GM12878 (cell line): ENCODE measurements at regions not wholly inside any gene's neighbourhood (a gene's known extent, or its start where the extent isn't known, plus 50 kb on each side); places are given as distances from the start of the nearest gene placed in this dataset.

Experiments
- ATAC-seq: fragments of 200-7000 bp; cut with Tn5 transposase; 3 replicates; pipeline ENCODE4 v1.9.1; 2020; ENCODE audit warnings: mild to moderate bottlenecking, moderate library complexity
- BruUV-seq: library from RNA; stranded (reverse); fragments of 400-500 nt; replicated peaks from 2 replicates; lab custom pipeline; 2021; lab: Mats Ljungman, UMichigan
- CTCF ChIA-PET: fragments of 300-600 bp; sonication (Branson Sonifier 250); formaldehyde crosslinking; extraction: SDS; loops from one replicate; lab custom pipeline; 2021; ENCODE audit warnings: inconsistent platforms; lab: Yijun Ruan, JAX
- POLR2A ChIA-PET: fragments of 350-600 bp; formaldehyde crosslinking; extraction: SDS; loops from one replicate; lab custom pipeline; 2021; ENCODE audit warnings: inconsistent platforms; lab: Charles Lee
- RAD21 ChIA-PET: fragments of 300-600 bp; sonication (Branson Sonifier 250); formaldehyde crosslinking; loops from one replicate; lab custom pipeline; 2023; ENCODE audit warnings: antibody characterized with exemption; ENCODE audit not compliant: unreplicated experiment; lab: Charles Lee
- SMC1A ChIA-PET: fragments of 300-600 bp; sonication (Branson Sonifier 250); formaldehyde crosslinking; loops from one replicate; lab custom pipeline; 2023; ENCODE audit not compliant: unreplicated experiment, uncharacterized antibody; lab: Charles Lee
- DNase-seq: peaks from one replicate; pipeline ENCODE4 v3.0.0-alpha.2; 2011; ENCODE audit warnings: low read depth, low spot score
- FAIRE-seq: peaks from 3 replicates; lab custom pipeline; 2011; peaks lifted over from hg19 to GRCh38; lab: Jason Lieb, UNC
- H2AFZ ChIP-seq: 2 replicates; pipeline ENCODE4 v1.6.0; 2011; ENCODE audit warnings: low read depth, low read length, control low read depth; ENCODE audit not compliant: control insufficient read depth
- H3K27ac ChIP-seq: 2 replicates; pipeline ENCODE4 v1.5.1; 2011; ENCODE audit warnings: control low read depth; ENCODE audit not compliant: control insufficient read depth, insufficient read depth
- H3K27me3 ChIP-seq, 2 experiments: replicated peaks in 1 of 2; 2 replicates each; pipeline versions ENCODE4 v1.6.0 to v1.6.1; 2011; ENCODE audit warnings: low read length in 1 of 2; ENCODE audit not compliant: control insufficient read depth in 2 of 2, insufficient read depth in 2 of 2
- H3K36me3 ChIP-seq, 2 experiments: 2 replicates each; pipeline ENCODE4 v1.5.1; 2011; ENCODE audit warnings: low read length in 1 of 2; ENCODE audit not compliant: control insufficient read depth in 2 of 2, insufficient read depth in 2 of 2
- H3K4me1 ChIP-seq: 2 replicates; pipeline ENCODE4 v1.6.1; 2011; ENCODE audit warnings: mild to moderate bottlenecking, low read length, moderate library complexity, mixed read lengths; ENCODE audit not compliant: control insufficient read depth, insufficient read depth
- H3K4me2 ChIP-seq: 2 replicates; pipeline ENCODE4 v1.6.0; 2011; ENCODE audit warnings: control low read depth; ENCODE audit not compliant: control insufficient read depth, insufficient read depth
- H3K4me3 ChIP-seq: fragments of 200-600 bp; sonication (generic); 2 replicates; pipeline ENCODE4 v1.5.1; 2016
- H3K79me2 ChIP-seq: 2 replicates; pipeline ENCODE4 v1.6.0; 2011; ENCODE audit warnings: low read length; ENCODE audit not compliant: control insufficient read depth, insufficient read depth
- H3K9ac ChIP-seq: 2 replicates; pipeline ENCODE4 v1.8.0; 2011; ENCODE audit warnings: low read length, control low read depth, mixed read lengths; ENCODE audit not compliant: control insufficient read depth, insufficient read depth
- H3K9me3 ChIP-seq: replicated peaks from 3 replicates; pipeline ENCODE4 v1.5.1; 2011; ENCODE audit warnings: mild to moderate bottlenecking, low read length; ENCODE audit not compliant: control insufficient read depth, insufficient read depth
- H4K20me1 ChIP-seq: 2 replicates; pipeline ENCODE4 v1.6.0; 2011; ENCODE audit not compliant: control insufficient read depth, insufficient read depth
- GABPA ChIP-seq: IDR thresholded peaks from 2 replicates; pipeline ENCODE4 v1.6.1; 2014; ENCODE audit warnings: antibody characterized with exemption, low read depth, mild to moderate bottlenecking, inconsistent platforms
- LARP7 ChIP-seq: fragments of 450-650 bp; IDR thresholded peaks from 2 replicates; pipeline ENCODE4 v1.6.1; 2017; ENCODE audit warnings: mild to moderate bottlenecking
- NFYB ChIP-seq: IDR thresholded peaks from 2 replicates; pipeline ENCODE4 v1.6.1; 2011; ENCODE audit warnings: low read depth, mild to moderate bottlenecking, low read length, improper control_type of control experiment, moderate library complexity; ENCODE audit not compliant: insufficient read depth
- PAX5 ChIP-seq: IDR thresholded peaks from 2 replicates; pipeline ENCODE4 v1.6.1; 2011; ENCODE audit warnings: low read depth, low read length, borderline replicate concordance
- PAX8 ChIP-seq: fragments of 450-650 bp; IDR thresholded peaks from 2 replicates; pipeline ENCODE4 v1.6.1; 2017; ENCODE audit warnings: mild to moderate bottlenecking, moderate library complexity
- POLR2A ChIP-seq: IDR thresholded peaks from 2 replicates; pipeline ENCODE4 v1.6.1; 2011; ENCODE audit warnings: low read depth, mild to moderate bottlenecking, low read length
- SREBF2 ChIP-seq: IDR thresholded peaks from 2 replicates; pipeline ENCODE4 v1.6.1; 2012; ENCODE audit warnings: mild to moderate bottlenecking, low read length
- ZSCAN29 ChIP-seq: fragments of 450-650 bp; IDR thresholded peaks from 2 replicates; pipeline ENCODE4 v1.6.1; 2017; ENCODE audit warnings: mild to moderate bottlenecking, moderate library complexity
- WGBS: methylation state at CpG from one replicate; pipeline ENCODE4 v1.1.6; 2016; ENCODE audit warnings: low lambda C conversion rate; ENCODE audit not compliant: insufficient replicate concordance, insufficient coverage; ENCODE audit errors: missing lambda C conversion rate; 5-methylcytosine and 5-hydroxymethylcytosine counted together
- in situ Hi-C: fragments of 300-500 bp; cut with MboI; formaldehyde crosslinking; loops from 9 replicates; pipeline ENCODE4 v1.14.3; 2018; ENCODE audit warnings: mixed read lengths
- intact Hi-C: fragments of 100-400 bp; cut with micrococcal nuclease; formaldehyde crosslinking; loops from one replicate; pipeline ENCODE4 v1.14.2; 2022; ENCODE audit not compliant: unreplicated experiment
- TF ChIP-seq, protein P1 (sequence below): fragments of 450-650 bp; IDR thresholded peaks from 2 replicates; pipeline ENCODE4 v1.6.1; 2016; ENCODE audit warnings: mild to moderate bottlenecking, moderate library complexity, borderline replicate concordance
- TF ChIP-seq, protein P2 (sequence below): fragments of 450-650 bp; formaldehyde crosslinking; IDR thresholded peaks from 2 replicates; pipeline ENCODE4 v1.4.0; 2020; ENCODE audit warnings: mild to moderate bottlenecking, moderate library complexity

DNA sequence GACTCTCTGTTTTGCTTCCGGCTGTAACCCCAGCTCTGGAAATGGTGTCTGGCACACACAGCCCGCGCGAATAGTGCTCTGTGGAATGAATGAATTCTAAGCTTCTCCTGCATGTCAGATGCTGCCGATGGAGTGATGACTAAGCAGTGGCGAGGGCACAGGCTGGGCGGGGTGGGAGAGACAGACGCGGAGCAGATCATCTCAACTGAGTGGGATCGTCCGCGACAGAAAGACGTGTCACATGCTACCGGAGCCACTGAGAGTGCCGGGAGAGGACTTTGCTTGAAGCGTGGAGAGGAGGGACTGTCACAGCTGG is 334.5 kb downstream of the CTTN start (continued):
- TF ChIP-seq, protein P1, sequence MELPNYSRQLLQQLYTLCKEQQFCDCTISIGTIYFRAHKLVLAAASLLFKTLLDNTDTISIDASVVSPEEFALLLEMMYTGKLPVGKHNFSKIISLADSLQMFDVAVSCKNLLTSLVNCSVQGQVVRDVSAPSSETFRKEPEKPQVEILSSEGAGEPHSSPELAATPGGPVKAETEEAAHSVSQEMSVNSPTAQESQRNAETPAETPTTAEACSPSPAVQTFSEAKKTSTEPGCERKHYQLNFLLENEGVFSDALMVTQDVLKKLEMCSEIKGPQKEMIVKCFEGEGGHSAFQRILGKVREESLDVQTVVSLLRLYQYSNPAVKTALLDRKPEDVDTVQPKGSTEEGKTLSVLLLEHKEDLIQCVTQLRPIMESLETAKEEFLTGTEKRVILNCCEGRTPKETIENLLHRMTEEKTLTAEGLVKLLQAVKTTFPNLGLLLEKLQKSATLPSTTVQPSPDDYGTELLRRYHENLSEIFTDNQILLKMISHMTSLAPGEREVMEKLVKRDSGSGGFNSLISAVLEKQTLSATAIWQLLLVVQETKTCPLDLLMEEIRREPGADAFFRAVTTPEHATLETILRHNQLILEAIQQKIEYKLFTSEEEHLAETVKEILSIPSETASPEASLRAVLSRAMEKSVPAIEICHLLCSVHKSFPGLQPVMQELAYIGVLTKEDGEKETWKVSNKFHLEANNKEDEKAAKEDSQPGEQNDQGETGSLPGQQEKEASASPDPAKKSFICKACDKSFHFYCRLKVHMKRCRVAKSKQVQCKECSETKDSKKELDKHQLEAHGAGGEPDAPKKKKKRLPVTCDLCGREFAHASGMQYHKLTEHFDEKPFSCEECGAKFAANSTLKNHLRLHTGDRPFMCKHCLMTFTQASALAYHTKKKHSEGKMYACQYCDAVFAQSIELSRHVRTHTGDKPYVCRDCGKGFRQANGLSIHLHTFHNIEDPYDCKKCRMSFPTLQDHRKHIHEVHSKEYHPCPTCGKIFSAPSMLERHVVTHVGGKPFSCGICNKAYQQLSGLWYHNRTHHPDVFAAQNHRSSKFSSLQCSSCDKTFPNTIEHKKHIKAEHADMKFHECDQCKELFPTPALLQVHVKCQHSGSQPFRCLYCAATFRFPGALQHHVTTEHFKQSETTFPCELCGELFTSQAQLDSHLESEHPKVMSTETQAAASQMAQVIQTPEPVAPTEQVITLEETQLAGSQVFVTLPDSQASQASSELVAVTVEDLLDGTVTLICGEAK: no peak
- TF ChIP-seq SREBF2: no peak

DNA sequence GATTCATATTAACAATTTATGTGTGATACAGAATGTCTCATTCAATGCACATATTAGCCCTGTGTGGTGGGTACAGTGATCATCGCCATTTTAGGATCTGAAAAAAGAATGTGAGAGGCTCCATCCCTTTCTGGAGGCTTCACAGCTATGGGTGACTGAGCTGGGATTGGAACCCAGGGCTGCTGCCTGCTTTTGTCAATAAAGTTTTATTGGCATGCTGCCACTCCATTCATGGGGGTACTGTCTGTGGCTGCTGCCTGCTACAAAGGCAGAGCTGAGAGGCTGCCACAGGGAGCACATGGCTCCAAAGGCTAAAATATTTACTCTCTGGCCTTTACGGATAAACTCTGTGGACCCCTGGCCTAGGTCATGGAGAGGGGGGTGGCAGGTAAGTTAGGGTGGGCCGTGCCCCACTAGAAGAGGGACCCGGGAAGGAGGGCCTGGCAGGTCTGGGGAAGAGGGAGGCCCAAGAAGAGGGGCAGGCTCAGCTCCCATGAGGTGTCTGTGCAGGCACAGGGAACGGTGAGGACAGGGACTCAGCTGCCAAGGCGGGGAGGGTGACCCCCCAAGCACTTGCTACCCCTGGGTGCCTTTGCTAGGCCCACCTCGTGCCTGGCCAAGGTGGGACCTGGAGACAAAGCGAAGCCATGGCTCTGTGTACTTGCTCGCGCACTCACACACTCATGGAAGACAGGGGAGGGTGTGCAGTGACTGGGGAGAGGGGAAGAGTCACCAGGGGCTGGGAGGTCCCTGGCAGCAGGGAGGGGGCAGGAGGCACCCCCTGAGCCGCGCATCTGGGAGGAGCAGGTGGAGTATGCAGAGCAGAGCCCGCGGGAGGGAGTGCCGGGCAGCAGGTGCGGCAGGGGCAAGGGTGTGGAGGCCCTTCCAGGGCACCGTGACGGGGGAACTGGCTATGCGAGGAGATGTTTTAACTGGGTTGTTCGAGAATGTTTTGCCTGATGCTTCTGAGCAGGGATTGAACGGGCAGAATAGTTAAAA is 335.3 kb downstream of the CTTN start:
- Histone ChIP-seq H3K4me1 (no peaks in the 10 kb centered on the region), H3K4me3 (no peak overlapping the region), H3K79me2 (no peaks in the 10 kb centered on the region), H3K9me3 (no peaks in the 10 kb centered on the region; the same call in 2 of the 3 replicates), H3K4me2 (no peak overlapping the region), H3K27ac (no peak overlapping the region), H3K9ac (no peak overlapping the region), H3K36me3 (no peaks in the 10 kb centered on the region), H3K27me3 (no peaks in the 10 kb centered on the region; a peak in 1 of 4 replicates), H2AFZ (no peak overlapping the region), H4K20me1 (no peaks in the 10 kb centered on the region)
- ChIA-PET SMC1A (no interaction called here), RAD21 (no interaction called here), POLR2A (no interaction called here), CTCF (no interaction called here)
- in situ Hi-C loops: no loop called here
- intact Hi-C loops: no loop called here
- FAIRE-seq: no peak
- no TSS peak for BruUV-seq
- ATAC-seq: no peak
- no peak for DNase-seq
- 45% methylated on average over 21 of the region's 21 CpGs for WGBS
- TF ChIP-seq, protein P2, sequence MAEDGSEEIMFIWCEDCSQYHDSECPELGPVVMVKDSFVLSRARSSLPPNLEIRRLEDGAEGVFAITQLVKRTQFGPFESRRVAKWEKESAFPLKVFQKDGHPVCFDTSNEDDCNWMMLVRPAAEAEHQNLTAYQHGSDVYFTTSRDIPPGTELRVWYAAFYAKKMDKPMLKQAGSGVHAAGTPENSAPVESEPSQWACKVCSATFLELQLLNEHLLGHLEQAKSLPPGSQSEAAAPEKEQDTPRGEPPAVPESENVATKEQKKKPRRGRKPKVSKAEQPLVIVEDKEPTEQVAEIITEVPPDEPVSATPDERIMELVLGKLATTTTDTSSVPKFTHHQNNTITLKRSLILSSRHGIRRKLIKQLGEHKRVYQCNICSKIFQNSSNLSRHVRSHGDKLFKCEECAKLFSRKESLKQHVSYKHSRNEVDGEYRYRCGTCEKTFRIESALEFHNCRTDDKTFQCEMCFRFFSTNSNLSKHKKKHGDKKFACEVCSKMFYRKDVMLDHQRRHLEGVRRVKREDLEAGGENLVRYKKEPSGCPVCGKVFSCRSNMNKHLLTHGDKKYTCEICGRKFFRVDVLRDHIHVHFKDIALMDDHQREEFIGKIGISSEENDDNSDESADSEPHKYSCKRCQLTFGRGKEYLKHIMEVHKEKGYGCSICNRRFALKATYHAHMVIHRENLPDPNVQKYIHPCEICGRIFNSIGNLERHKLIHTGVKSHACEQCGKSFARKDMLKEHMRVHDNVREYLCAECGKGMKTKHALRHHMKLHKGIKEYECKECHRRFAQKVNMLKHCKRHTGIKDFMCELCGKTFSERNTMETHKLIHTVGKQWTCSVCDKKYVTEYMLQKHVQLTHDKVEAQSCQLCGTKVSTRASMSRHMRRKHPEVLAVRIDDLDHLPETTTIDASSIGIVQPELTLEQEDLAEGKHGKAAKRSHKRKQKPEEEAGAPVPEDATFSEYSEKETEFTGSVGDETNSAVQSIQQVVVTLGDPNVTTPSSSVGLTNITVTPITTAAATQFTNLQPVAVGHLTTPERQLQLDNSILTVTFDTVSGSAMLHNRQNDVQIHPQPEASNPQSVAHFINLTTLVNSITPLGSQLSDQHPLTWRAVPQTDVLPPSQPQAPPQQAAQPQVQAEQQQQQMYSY: no peak
- TF ChIP-seq LARP7 (no peak), ZSCAN29 (no peak), PAX8 (no peak), POLR2A (no peak), GABPA (no peak), PAX5 (no peak), NFYB (no peak)
